H4 (cell line): ENCODE measurements at regions not wholly inside any gene's neighbourhood (a gene's known extent, or its start where the extent isn't known, plus 50 kb on each side); places are given as distances from the start of the nearest gene placed in this dataset.
"Not testable (repeated sequence)": the region's sequence is repeated elsewhere in the genome, so short reads cannot be mapped to it uniquely, and the experiment has no call there.

ENCODE experiments used
- DNase-seq: peaks from one replicate; pipeline ENCODE4 v3.0.0-alpha.2; 2015; ENCODE audit warnings: low spot score

GRCh38 chr5:57896576-57896975, 414.0 kb upstream of the ACTBL2 start:
- DNase-seq: no peak

GRCh38 chr5:57895766-57896165, 413.2 kb upstream of the ACTBL2 start:
- DNase-seq: no peak

GRCh38 chr5:57893926-57894325, 411.3 kb upstream of the ACTBL2 start:
- DNase-seq: no peak

GRCh38 chr5:57891443-57891842, 408.8 kb upstream of the ACTBL2 start:
- DNase-seq: no peak

GRCh38 chr5:57889558-57889957, 406.9 kb upstream of the ACTBL2 start:
- DNase-seq: peak; percentile 89

GRCh38 chr5:57887851-57888621, 405.4 kb upstream of the ACTBL2 start:
- DNase-seq: peak; percentile 67

- DNase-seq: no peak
These were observed 401.9 kb upstream of the ACTBL2 start for GRCh38 chr5:57884346-57885102.

GRCh38 chr5:57880216-57880615, 397.6 kb upstream of the ACTBL2 start:
- DNase-seq: no peak

- DNase-seq: no peak
These were observed 395.7 kb upstream of the ACTBL2 start for GRCh38 chr5:57878301-57878722.

GRCh38 chr5:57871496-57871895, 388.9 kb upstream of the ACTBL2 start:
- no peak for DNase-seq

GRCh38 chr5:57870267-57870666, 387.7 kb upstream of the ACTBL2 start:
- DNase-seq: not testable (repeated sequence)

- peak; percentile 66 for DNase-seq
These were observed 381.1 kb upstream of the ACTBL2 start for GRCh38 chr5:57863661-57864060.

- DNase-seq: no peak
These were observed 380.3 kb upstream of the ACTBL2 start for GRCh38 chr5:57862942-57863341.

GRCh38 chr5:57862471-57862911, 379.9 kb upstream of the ACTBL2 start:
- DNase-seq: peak; percentile 20

GRCh38 chr5:57859626-57860025, 377.0 kb upstream of the ACTBL2 start:
- DNase-seq: no peak

- no peak for DNase-seq
These were observed 376.3 kb upstream of the ACTBL2 start for GRCh38 chr5:57858905-57859304.

GRCh38 chr5:57857696-57858095, 375.1 kb upstream of the ACTBL2 start:
- no peak for DNase-seq

GRCh38 chr5:57855831-57856230, 373.2 kb upstream of the ACTBL2 start:
- no peak for DNase-seq

GRCh38 chr5:57853929-57854697, 371.5 kb upstream of the ACTBL2 start:
- no peak for DNase-seq

GRCh38 chr5:57850109-57850508, 367.5 kb upstream of the ACTBL2 start:
- no peak for DNase-seq

GRCh38 chr5:57845025-57845424, 362.4 kb upstream of the ACTBL2 start:
- no peak for DNase-seq

GRCh38 chr5:57844410-57844809, 361.8 kb upstream of the ACTBL2 start:
- no peak for DNase-seq

GRCh38 chr5:57843059-57843367, 360.4 kb upstream of the ACTBL2 start:
- no peak for DNase-seq
